Activated CD4-positive, alpha-beta T cell treated with anti-CD3 and anti-CD28 coated beads, Interleukin-2, amount 10 ng/mL, durations not matched to agents 24 days and 14 days (primary cell): ENCODE measurements at regions not wholly inside any gene's neighbourhood (a gene's known extent, or its start where the extent isn't known, plus 50 kb on each side); places are given as distances from the start of the nearest gene placed in this dataset.

ENCODE experiments used
- DNase-seq: peaks from one replicate; pipeline ENCODE4 v3.0.0; 2022
- H3K27ac Mint-ChIP-seq: one replicate; pipeline ENCODE4 v1.8.0; 2022; ENCODE audit warnings: mild to moderate bottlenecking, mixed read lengths
- H3K27me3 Mint-ChIP-seq: one replicate; pipeline ENCODE4 v1.8.0; 2022; ENCODE audit warnings: mixed read lengths
- H3K36me3 Mint-ChIP-seq: one replicate; pipeline ENCODE4 v1.8.0; 2022; ENCODE audit warnings: low read depth, mild to moderate bottlenecking, mixed read lengths
- H3K4me1 Mint-ChIP-seq: one replicate; pipeline ENCODE4 v1.8.0; 2021; ENCODE audit warnings: mixed read lengths
- H3K4me3 Mint-ChIP-seq: one replicate; pipeline ENCODE4 v1.8.0; 2022; ENCODE audit warnings: mild to moderate bottlenecking, moderate library complexity, mixed read lengths
- H3K9me3 Mint-ChIP-seq: one replicate; pipeline ENCODE4 v1.8.0; 2021; ENCODE audit warnings: mixed read lengths
- intact Hi-C: fragments of 100-400 bp; cut with micrococcal nuclease; formaldehyde crosslinking; loops from one replicate; pipeline ENCODE4 v1.15.1; 2023

GRCh38 chr10:81068460-81068859, 530.8 kb downstream of the SH2D4B start:
- intact Hi-C loops = no loop called here

DNA sequence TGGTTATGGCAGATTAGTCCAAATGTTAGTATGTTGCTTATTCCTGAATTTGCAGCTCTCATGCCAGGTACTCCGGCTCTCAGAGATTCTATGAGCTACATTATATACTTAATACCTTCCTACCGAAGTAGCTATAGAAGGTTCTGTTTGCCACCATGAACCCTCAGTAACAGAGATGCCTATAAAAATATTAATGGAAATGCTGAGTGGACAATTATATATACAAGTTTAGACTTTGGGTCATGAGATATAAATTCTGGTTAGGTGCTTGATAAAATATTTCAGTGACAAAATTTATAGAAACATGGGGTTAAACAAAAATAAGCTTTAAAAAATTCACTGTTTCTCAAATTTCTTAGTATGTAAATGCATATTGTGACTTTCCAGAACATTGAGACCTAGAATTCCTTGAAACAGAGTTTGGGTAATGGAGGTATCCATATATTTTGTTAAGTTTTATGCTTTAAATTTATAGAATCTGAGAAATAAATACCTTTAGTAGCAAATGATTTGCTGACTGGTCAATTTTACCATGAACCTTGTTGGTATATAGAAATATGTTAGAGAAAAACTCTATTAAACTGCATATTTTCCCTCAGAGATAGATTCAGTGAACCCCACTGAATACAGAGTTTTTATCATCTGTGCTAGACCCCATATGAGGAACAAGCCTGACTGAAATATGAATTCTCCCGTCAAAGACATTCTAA, 533.5 kb downstream of the SH2D4B start:
- H3K4me1 Mint-ChIP-seq = no peaks in the 10 kb centered on the region
- H3K4me3 Mint-ChIP-seq = no peak overlapping the region
- H3K27me3 Mint-ChIP-seq = no peaks in the 10 kb centered on the region
- no peak overlapping the region for H3K27ac Mint-ChIP-seq
- intact Hi-C loops = no loop called here
- no peaks in the 10 kb centered on the region for H3K36me3 Mint-ChIP-seq
- DNase-seq = no peak
- H3K9me3 Mint-ChIP-seq = no peaks in the 10 kb centered on the region

More at GRCh38 chr10:81068460-81068859, 530.8 kb downstream of the SH2D4B start:
- Mint-ChIP-seq H3K4me3 (no peak overlapping the region), H3K27ac (no peak overlapping the region), H3K36me3 (no peaks in the 10 kb centered on the region), H3K27me3 (no peaks in the 10 kb centered on the region), H3K9me3 (no peaks in the 10 kb centered on the region), H3K4me1 (no peaks in the 10 kb centered on the region)
- DNase-seq = no peak

DNA sequence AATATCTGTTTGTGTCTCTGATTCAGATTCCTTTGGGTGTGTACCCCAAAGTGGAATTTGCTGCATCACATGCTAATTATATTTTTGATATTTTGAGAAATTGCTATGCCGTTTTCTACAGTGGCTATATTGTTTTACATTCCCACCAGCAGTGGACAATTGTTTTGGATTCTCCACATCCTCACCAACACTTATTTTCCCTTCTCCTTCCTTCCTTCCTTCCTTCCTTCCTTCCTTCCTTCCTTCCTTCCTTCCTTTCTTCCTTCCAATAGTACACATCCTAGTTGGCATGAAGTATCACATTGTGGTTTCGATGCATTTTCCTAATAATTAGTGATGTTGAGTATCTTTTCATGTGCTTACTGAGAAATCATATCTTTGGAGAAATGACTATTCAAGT, 535.5 kb downstream of the SH2D4B start:
- no peak overlapping the region for H3K27ac Mint-ChIP-seq
- intact Hi-C loops = no loop called here
- H3K4me1 Mint-ChIP-seq = no peaks in the 10 kb centered on the region
- H3K27me3 Mint-ChIP-seq = no peaks in the 10 kb centered on the region
- H3K36me3 Mint-ChIP-seq = no peaks in the 10 kb centered on the region
- H3K9me3 Mint-ChIP-seq = no peaks in the 10 kb centered on the region
- H3K4me3 Mint-ChIP-seq = no peak overlapping the region
- DNase-seq = no peak

- Mint-ChIP-seq H3K4me3 (no peak overlapping the region), H3K27ac (no peak overlapping the region), H3K27me3 (no peaks in the 10 kb centered on the region), H3K4me1 (no peaks in the 10 kb centered on the region), H3K36me3 (no peaks in the 10 kb centered on the region), H3K9me3 (no peaks in the 10 kb centered on the region)
- DNase-seq = no peak
- intact Hi-C loops = no loop called here
These were observed 544.4 kb downstream of the SH2D4B start for GRCh38 chr10:81081887-81082620.

- intact Hi-C loops = no loop called here
- Mint-ChIP-seq H3K36me3 (no peaks in the 10 kb centered on the region), H3K4me3 (no peak overlapping the region), H3K4me1 (no peaks in the 10 kb centered on the region), H3K27ac (no peak overlapping the region), H3K27me3 (no peaks in the 10 kb centered on the region), H3K9me3 (no peaks in the 10 kb centered on the region)
- no peak for DNase-seq
These were observed 545.1 kb downstream of the SH2D4B start for GRCh38 chr10:81082621-81083376.

GRCh38 chr10:81093056-81093455, 555.4 kb downstream of the SH2D4B start:
- no peak overlapping the region for H3K27ac Mint-ChIP-seq
- no peaks in the 10 kb centered on the region for H3K27me3 Mint-ChIP-seq
- DNase-seq = no peak
- H3K4me1 Mint-ChIP-seq = no peaks in the 10 kb centered on the region
- H3K36me3 Mint-ChIP-seq = no peaks in the 10 kb centered on the region
- no peak overlapping the region for H3K4me3 Mint-ChIP-seq
- intact Hi-C loops = no loop called here
- no peaks in the 10 kb centered on the region for H3K9me3 Mint-ChIP-seq

- Mint-ChIP-seq H3K27me3 (no peaks in the 10 kb centered on the region), H3K27ac (no peak overlapping the region), H3K4me1 (no peaks in the 10 kb centered on the region), H3K9me3 (no peaks in the 10 kb centered on the region), H3K36me3 (no peaks in the 10 kb centered on the region), H3K4me3 (no peak overlapping the region)
- no peak for DNase-seq
- intact Hi-C loops = no loop called here
These were observed 557.5 kb downstream of the SH2D4B start for GRCh38 chr10:81095238-81095637.

- Mint-ChIP-seq H3K27me3 (no peaks in the 10 kb centered on the region), H3K9me3 (no peaks in the 10 kb centered on the region), H3K4me1 (no peaks in the 10 kb centered on the region), H3K27ac (no peak overlapping the region), H3K36me3 (no peaks in the 10 kb centered on the region), H3K4me3 (no peak overlapping the region)
- intact Hi-C loops = no loop called here
- no peak for DNase-seq
These were observed 558.9 kb downstream of the SH2D4B start for GRCh38 chr10:81096558-81096957.

- Mint-ChIP-seq H3K27me3 (no peaks in the 10 kb centered on the region), H3K9me3 (no peaks in the 10 kb centered on the region), H3K4me3 (no peak overlapping the region), H3K36me3 (no peaks in the 10 kb centered on the region), H3K4me1 (no peaks in the 10 kb centered on the region), H3K27ac (no peak overlapping the region)
- intact Hi-C loops = no loop called here
- no peak for DNase-seq
These were observed 563.4 kb downstream of the SH2D4B start for GRCh38 chr10:81101062-81101461.

- no peaks in the 10 kb centered on the region for H3K27me3 Mint-ChIP-seq
- no peak overlapping the region for H3K4me3 Mint-ChIP-seq
- no peak overlapping the region for H3K27ac Mint-ChIP-seq
- no peaks in the 10 kb centered on the region for H3K9me3 Mint-ChIP-seq
- DNase-seq = no peak
- no peaks in the 10 kb centered on the region for H3K4me1 Mint-ChIP-seq
- no peaks in the 10 kb centered on the region for H3K36me3 Mint-ChIP-seq
- intact Hi-C loops = no loop called here
These were observed 566.8 kb downstream of the SH2D4B start for GRCh38 chr10:81104494-81104893.

DNA sequence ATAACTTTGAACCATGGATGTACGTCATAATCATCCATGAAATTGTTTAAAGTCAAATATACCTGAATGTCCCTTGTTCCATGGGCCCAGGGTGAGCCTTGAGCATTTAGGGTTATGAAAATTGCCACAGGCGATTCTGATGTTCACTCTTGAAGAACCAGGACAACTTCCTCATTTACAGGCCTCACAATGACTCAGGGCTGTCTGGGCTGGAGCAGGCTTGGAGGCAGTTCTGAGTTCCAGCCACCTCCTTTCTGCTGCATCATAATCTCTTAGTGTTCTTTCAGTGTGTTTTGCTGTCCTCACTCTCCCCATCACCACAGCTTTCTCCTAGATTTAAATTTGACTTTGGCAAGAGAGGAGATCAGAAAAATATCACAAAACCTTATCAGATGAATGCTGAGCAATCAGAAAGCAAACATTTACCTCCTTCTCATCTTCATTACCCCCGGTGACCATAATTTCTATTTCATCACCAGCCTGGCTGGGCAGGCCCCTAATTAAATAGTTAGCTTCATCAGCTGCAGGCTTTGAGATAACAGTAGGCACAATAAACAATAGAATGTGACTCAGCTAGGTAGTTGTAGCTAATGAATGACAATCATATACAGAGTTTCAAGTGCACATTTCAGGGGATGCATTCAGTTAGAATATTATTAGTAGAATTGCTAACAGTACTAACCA, 571.0 kb downstream of the SH2D4B start:
- no peak for DNase-seq
- Mint-ChIP-seq H3K4me1 (no peaks in the 10 kb centered on the region), H3K4me3 (no peak overlapping the region), H3K9me3 (no peaks in the 10 kb centered on the region), H3K36me3 (no peaks in the 10 kb centered on the region), H3K27me3 (no peaks in the 10 kb centered on the region), H3K27ac (no peak overlapping the region)
- intact Hi-C loops = no loop called here

DNA sequence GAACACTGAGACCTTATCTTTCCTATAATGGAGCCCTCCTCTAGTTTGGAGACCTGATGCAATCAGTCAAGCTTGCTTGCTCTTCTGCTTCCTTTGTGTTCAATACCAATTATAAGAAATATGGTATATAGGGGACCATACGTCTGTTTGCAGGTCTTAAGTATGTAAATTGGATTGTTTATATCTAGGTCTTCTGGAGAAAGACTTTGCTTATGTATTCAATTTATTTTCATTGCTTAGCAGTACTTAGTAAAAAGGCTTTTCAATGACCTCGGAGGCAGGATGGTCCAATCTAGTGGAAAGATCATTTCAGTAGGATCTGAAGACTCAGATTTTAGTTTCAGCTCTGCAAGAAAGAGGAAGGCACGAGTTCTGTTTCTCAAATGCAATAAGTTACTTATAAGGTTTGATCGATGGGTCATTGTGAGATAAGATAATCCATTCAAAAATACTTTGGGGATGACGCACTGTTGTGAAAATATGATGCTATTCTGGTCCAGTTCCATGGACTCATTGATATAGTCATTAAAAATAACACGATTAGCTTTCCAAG, 571.6 kb downstream of the SH2D4B start:
- no peak for DNase-seq
- no peaks in the 10 kb centered on the region for H3K27me3 Mint-ChIP-seq
- intact Hi-C loops = no loop called here
- no peaks in the 10 kb centered on the region for H3K4me1 Mint-ChIP-seq
- H3K4me3 Mint-ChIP-seq = no peak overlapping the region
- no peaks in the 10 kb centered on the region for H3K9me3 Mint-ChIP-seq
- H3K36me3 Mint-ChIP-seq = no peaks in the 10 kb centered on the region
- H3K27ac Mint-ChIP-seq = no peak overlapping the region

GRCh38 chr10:81116201-81116600, 578.5 kb downstream of the SH2D4B start:
- H3K27me3 Mint-ChIP-seq = no peaks in the 10 kb centered on the region
- intact Hi-C loops = no loop called here
- H3K36me3 Mint-ChIP-seq = no peaks in the 10 kb centered on the region
- H3K9me3 Mint-ChIP-seq = no peaks in the 10 kb centered on the region
- no peak overlapping the region for H3K27ac Mint-ChIP-seq
- H3K4me3 Mint-ChIP-seq = no peak overlapping the region
- H3K4me1 Mint-ChIP-seq = no peaks in the 10 kb centered on the region
- DNase-seq = no peak
